ENCODE measurements at regions not wholly inside any gene's neighbourhood (a gene's known extent, or its start where the extent isn't known, plus 50 kb on each side); places are given as distances from the start of the nearest gene placed in this dataset.
A peak's percentile ranks its signal among the peaks of the same experiment; 100 is the strongest.

GRCh38 chr4:123545667-123546572 lies 149.3 kb downstream of the SPRY1 start:
- DNase-seq, result no peak

- DNase-seq, result no peak
Observed at GRCh38 chr4:123546573-123547060, 150.0 kb downstream of the SPRY1 start.

- no peak for DNase-seq
Observed at GRCh38 chr4:123547216-123548165, 150.9 kb downstream of the SPRY1 start.

- no peak for DNase-seq
Observed at GRCh38 chr4:123553279-123553678, 156.7 kb downstream of the SPRY1 start.

GRCh38 chr4:123553733-123554637 lies 157.4 kb downstream of the SPRY1 start:
- no peak for DNase-seq

- DNase-seq, result no peak
Observed at GRCh38 chr4:123554801-123555232, 158.2 kb downstream of the SPRY1 start.

GRCh38 chr4:123555233-123555806 lies 158.7 kb downstream of the SPRY1 start:
- no peak for DNase-seq

- DNase-seq, result no peak
Observed at GRCh38 chr4:123555807-123556273, 159.2 kb downstream of the SPRY1 start.

GRCh38 chr4:123556526-123556925 lies 159.9 kb downstream of the SPRY1 start:
- no peak for DNase-seq

GRCh38 chr4:123557857-123558536 lies 161.4 kb downstream of the SPRY1 start:
- DNase-seq, result no peak

GRCh38 chr4:123558865-123559264 lies 162.3 kb downstream of the SPRY1 start:
- no peak for DNase-seq

- DNase-seq, result no peak
Observed at GRCh38 chr4:123559955-123560871, 163.6 kb downstream of the SPRY1 start.

- no peak for DNase-seq
Observed at GRCh38 chr4:123561525-123561924, 164.9 kb downstream of the SPRY1 start.

GRCh38 chr4:123562994-123563750 lies 166.6 kb downstream of the SPRY1 start:
- no peak for DNase-seq

- DNase-seq, result peak; percentile 53
Observed at GRCh38 chr4:123564758-123565346, 168.3 kb downstream of the SPRY1 start.

- DNase-seq, result no peak
Observed at GRCh38 chr4:123568936-123569335, 172.3 kb downstream of the SPRY1 start.

- DNase-seq, result no peak
Observed at GRCh38 chr4:123569541-123569940, 172.9 kb downstream of the SPRY1 start.

- no peak for DNase-seq
Observed at GRCh38 chr4:123573866-123574508, 177.4 kb downstream of the SPRY1 start.

All from activated CD8-positive, alpha-beta memory T cell treated with anti-CD3 and anti-CD28 coated beads, Interleukin-2, amount 50 U/mL, for 48 hours (primary cell).